Cardiac fibroblast (primary cell): ENCODE measurements at regions not wholly inside any gene's neighbourhood (a gene's known extent, or its start where the extent isn't known, plus 50 kb on each side); places are given as distances from the start of the nearest gene placed in this dataset.

Source experiments
- DNase-seq, 2 donors: peaks; one replicate each; pipeline versions ENCODE4 v3.0.0 to v3.0.0-alpha.2; 2010; ENCODE audit warnings: low read depth in 2 of 2
- H3K4me3 ChIP-seq, 2 donors: replicated peaks in 1 of 2; 1 replicate in 1 of 2; 2 replicates in 1 of 2; pipeline ENCODE4 v1.5.1; 2011; ENCODE audit warnings: low read depth in 2 of 2, low read length in 2 of 2, mild to moderate bottlenecking in 2 of 2, moderate library complexity in 1 of 2
- TF ChIP-seq, protein P1 (sequence below): IDR thresholded peaks from one replicate; pipeline ENCODE4 v1.5.1; 2011; ENCODE audit warnings: low read depth, mild to moderate bottlenecking, low read length, inconsistent platforms

DNA sequence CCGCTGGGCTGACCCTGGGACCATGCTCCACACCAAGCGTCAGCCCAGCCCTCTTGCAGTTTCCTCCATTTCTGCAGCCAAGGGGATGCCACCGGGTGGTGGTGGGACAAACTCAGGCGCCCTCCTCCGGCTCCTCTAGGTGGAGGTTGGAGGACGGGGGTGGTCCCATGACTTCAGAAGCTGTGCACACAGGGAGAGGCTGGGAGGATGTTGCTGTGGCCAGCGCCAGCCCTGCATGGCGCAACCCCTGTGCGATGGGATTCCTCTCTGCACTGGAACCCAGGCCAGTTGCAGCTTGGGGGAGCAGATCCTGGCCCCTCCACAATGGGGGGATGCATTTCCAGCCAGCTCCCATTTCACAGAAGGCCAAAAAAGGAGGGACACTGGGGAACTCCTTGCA lies 246.5 kb downstream of the C16orf95 start:
- TF ChIP-seq, protein P1, sequence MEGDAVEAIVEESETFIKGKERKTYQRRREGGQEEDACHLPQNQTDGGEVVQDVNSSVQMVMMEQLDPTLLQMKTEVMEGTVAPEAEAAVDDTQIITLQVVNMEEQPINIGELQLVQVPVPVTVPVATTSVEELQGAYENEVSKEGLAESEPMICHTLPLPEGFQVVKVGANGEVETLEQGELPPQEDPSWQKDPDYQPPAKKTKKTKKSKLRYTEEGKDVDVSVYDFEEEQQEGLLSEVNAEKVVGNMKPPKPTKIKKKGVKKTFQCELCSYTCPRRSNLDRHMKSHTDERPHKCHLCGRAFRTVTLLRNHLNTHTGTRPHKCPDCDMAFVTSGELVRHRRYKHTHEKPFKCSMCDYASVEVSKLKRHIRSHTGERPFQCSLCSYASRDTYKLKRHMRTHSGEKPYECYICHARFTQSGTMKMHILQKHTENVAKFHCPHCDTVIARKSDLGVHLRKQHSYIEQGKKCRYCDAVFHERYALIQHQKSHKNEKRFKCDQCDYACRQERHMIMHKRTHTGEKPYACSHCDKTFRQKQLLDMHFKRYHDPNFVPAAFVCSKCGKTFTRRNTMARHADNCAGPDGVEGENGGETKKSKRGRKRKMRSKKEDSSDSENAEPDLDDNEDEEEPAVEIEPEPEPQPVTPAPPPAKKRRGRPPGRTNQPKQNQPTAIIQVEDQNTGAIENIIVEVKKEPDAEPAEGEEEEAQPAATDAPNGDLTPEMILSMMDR: no peak
- DNase-seq: no peak
- H3K4me3 ChIP-seq: no peak overlapping the region

DNA sequence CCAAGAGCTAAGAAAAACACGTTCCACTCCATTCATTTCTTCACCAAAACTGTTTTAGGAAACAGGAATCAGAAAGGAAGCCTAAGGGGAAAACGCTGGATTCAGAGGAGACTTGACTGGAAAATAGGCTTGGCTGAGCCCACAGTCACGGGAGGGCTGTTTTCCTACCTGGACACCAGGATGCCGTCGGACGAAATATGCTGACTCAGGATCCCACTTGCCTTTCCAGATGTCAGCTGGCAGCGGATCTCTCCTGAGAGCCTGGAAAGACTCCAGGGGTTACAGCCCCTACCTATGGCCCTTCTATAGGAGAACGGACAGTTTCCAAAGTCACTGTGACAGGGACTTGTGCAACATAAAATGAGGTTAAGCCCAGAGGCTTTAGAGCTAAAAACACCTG lies 245.1 kb downstream of the C16orf95 start:
- no peak for DNase-seq
- TF ChIP-seq, protein P1: no peak
- H3K4me3 ChIP-seq: no peak overlapping the region

DNA sequence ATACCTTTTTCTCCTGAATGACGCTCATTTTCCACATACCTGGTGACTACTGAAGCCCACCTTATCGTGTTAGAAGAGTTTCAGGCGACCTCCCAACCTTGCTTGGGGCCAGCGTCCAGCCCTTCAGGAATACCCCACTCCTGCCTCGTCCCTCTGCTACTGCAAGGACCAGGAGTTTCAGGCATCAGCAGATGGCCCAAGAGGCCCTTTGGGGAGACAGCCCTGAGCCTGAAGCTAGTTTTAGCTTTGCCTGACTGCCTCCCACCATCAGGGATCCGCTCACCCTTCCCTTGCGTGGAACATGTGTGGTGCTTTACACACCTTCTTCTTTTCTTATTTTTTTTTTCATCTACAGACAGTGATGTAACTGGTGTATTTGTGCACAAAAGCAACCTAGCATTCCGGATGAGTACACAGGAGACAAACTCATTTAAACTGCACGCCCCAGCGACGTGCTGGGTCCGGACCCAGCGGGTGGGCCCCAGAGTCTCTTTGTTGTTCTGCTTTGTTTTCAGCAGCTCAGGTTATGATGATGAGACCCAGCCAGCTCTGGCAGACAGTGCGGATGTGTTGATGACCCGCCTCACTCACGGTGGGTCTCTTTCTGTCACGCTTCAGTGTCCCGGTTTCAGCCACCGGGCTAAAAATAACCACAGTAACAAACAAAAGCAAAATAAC lies 242.4 kb downstream of the C16orf95 start:
- TF ChIP-seq, protein P1: no peak
- H3K4me3 ChIP-seq: no peak overlapping the region
- no peak for DNase-seq

DNA sequence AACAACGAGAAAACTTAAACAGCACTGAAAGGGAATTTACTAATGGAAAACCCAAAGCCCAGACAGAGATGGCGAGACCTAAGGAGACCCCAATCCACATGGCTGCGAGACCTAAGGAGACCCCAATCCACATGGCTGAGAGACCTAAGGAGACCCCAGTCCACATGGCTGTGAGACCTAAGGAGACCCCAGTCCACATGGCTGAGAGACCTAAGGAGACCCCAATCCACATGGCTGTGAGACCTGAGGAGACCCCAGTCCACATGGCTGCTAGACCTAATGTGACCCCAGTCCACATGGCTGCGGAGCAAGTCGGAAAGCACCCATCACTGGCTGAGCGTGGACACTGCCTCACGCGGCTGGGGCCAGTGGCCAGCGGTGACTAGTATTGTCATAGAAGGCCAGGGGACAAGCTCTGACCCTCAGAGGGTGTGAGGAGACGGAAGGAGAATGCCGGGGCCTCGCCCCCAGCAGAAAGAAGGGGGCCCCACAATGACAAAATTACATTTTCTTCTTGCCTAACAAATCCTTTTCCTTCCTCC lies 241.8 kb downstream of the C16orf95 start:
- H3K4me3 ChIP-seq: no peak overlapping the region
- DNase-seq: no peak
- TF ChIP-seq, protein P1: no peak

DNA sequence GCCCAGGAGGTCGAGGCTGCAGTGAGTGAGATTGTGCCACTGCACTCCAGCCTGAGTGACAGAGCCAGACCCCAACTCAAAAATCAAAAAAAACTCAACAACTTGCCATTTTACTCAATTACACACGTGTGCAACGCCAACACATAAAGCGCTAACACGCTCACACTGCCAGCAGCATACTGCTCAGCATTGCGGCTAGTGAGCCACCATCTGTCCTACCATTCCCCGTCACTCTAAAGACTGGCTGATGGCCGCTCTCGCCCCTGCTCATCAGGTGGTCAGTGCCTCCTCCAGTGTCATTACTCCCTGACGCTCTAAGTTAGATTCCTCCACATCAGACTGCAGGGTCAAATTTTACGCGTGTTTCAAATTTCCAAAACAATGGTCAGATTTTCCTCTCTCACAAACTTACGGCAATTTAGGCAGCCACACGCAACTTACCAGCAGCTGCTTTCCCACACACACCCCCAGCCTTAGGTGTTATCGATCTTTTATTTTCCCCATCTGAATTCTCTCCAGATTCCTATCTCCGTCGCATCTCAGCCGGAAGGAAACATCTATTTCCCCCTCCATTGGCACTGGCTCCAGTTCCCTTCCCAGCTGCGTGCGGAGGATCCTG lies 240.8 kb downstream of the C16orf95 start:
- no peak overlapping the region for H3K4me3 ChIP-seq
- DNase-seq: no peak
- TF ChIP-seq, protein P1: no peak

DNA sequence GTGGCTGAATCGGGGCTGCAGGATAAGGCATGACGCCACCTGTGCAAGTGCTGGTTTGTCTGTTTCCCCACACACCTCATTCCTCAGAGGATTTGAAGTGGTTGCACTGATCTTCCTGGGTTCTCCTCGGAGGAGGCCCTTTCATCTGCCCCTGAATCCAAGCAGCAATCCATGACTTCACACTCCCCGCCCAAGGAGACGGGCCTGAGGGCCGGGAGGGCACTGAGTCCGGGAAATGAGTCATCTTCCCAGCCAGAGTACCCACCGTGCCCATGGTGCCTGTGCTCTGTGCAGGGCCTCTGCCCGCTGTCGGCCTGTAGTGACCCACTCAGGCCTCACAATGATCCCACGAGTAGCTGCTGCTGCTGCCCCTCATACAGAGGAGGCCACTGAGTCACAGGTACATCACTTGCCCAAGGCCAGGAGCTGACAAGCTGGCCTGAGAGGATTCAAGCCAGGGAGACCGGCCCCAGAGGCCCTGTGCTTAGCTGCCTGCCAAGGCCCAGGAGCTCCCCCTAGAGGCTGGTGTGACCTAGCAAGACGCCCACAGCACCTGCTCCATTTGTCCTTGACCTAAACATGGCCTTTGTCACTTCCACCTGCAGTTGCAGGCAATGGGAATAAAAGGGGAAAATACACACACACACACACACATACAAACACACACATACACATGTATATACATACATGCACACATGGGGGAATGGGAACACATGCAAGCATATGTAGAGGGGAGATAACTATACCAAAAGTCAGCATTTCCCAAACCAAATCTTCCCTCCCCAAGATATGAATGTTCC lies 240.0 kb downstream of the C16orf95 start:
- TF ChIP-seq, protein P1: peak; percentile 82
- DNase-seq: peak; percentile 66 to 78
- H3K4me3 ChIP-seq: no peak overlapping the region
